ENCODE measurements at regions not wholly inside any gene's neighbourhood (a gene's known extent, or its start where the extent isn't known, plus 50 kb on each side); places are given as distances from the start of the nearest gene placed in this dataset.

- Histone ChIP-seq H3K36me3 (ENCODE audit: control insufficient read depth, insufficient read depth, low read length) (no peaks in the 10 kb centered on the region), H3K27me3 (ENCODE audit: control insufficient read depth, insufficient read depth, low read length) (no peaks in the 10 kb centered on the region), H3K4me3 (ENCODE audit: low read depth, low read length) (no peak overlapping the region)
- no peak for DNase-seq (ENCODE audit: low read depth)
- TF ChIP-seq CTCF (IDR thresholded peaks at IDR 0.05; ENCODE audit: insufficient read depth, low read length, poor library complexity, severe bottlenecking): no peak
Measured at GRCh38 chr2:101613056-101613704, 84.3 kb upstream of the MAP4K4 start.

- no peak for TF ChIP-seq CTCF (IDR thresholded peaks at IDR 0.05; ENCODE audit: insufficient read depth, low read length, poor library complexity, severe bottlenecking)
- no peaks in the 10 kb centered on the region for H3K27me3 ChIP-seq (ENCODE audit: control insufficient read depth, insufficient read depth, low read length)
- no peaks in the 10 kb centered on the region for H3K36me3 ChIP-seq (ENCODE audit: control insufficient read depth, insufficient read depth, low read length)
- H3K4me3 ChIP-seq (ENCODE audit: low read depth, low read length): no peak overlapping the region
- no peak for DNase-seq (ENCODE audit: low read depth)
Measured at GRCh38 chr2:101612019-101612418, 85.5 kb upstream of the MAP4K4 start.

GRCh38 chr2:101610750-101611315 lies 86.7 kb upstream of the MAP4K4 start:
- no peak for DNase-seq (ENCODE audit: low read depth)
- H3K4me3 ChIP-seq (ENCODE audit: low read depth, low read length): no peak overlapping the region
- no peaks in the 10 kb centered on the region for H3K36me3 ChIP-seq (ENCODE audit: control insufficient read depth, insufficient read depth, low read length)
- H3K27me3 ChIP-seq (ENCODE audit: control insufficient read depth, insufficient read depth, low read length): no peaks in the 10 kb centered on the region
- no peak for TF ChIP-seq CTCF (IDR thresholded peaks at IDR 0.05; ENCODE audit: insufficient read depth, low read length, poor library complexity, severe bottlenecking)

GRCh38 chr2:101609433-101609832 lies 88.1 kb upstream of the MAP4K4 start:
- DNase-seq (ENCODE audit: low read depth): no peak
- Histone ChIP-seq H3K27me3 (ENCODE audit: control insufficient read depth, insufficient read depth, low read length) (no peaks in the 10 kb centered on the region), H3K36me3 (ENCODE audit: control insufficient read depth, insufficient read depth, low read length) (no peaks in the 10 kb centered on the region), H3K4me3 (ENCODE audit: low read depth, low read length) (no peak overlapping the region)
- TF ChIP-seq CTCF (IDR thresholded peaks at IDR 0.05; ENCODE audit: insufficient read depth, low read length, poor library complexity, severe bottlenecking): no peak

- TF ChIP-seq CTCF (IDR thresholded peaks at IDR 0.05; ENCODE audit: insufficient read depth, low read length, poor library complexity, severe bottlenecking): no peak
- DNase-seq (ENCODE audit: low read depth): no peak
- Histone ChIP-seq H3K4me3 (ENCODE audit: low read depth, low read length) (no peak overlapping the region), H3K27me3 (ENCODE audit: control insufficient read depth, insufficient read depth, low read length) (no peaks in the 10 kb centered on the region), H3K36me3 (ENCODE audit: control insufficient read depth, insufficient read depth, low read length) (no peaks in the 10 kb centered on the region)
Measured at GRCh38 chr2:101608408-101609310, 88.8 kb upstream of the MAP4K4 start.

Measured in kidney epithelial cell (primary cell).